WTC11 (cell line): ENCODE measurements at regions not wholly inside any gene's neighbourhood (a gene's known extent, or its start where the extent isn't known, plus 50 kb on each side); places are given as distances from the start of the nearest gene placed in this dataset.

Source experiments
- ARID4B ChIP-seq: sonication (generic); formaldehyde crosslinking; IDR thresholded peaks from 2 replicates; pipeline ENCODE4 v1.8.0; 2023; ENCODE audit warnings: missing genetic modification reagents, mild to moderate bottlenecking, borderline replicate concordance
- ATF3 ChIP-seq: sonication (generic); formaldehyde crosslinking; conservative IDR thresholded peaks from 2 replicates; pipeline ENCODE4 v1.8.1; 2022; ENCODE audit warnings: mild to moderate bottlenecking, missing genetic modification reagents
- CBFB ChIP-seq: sonication (generic); formaldehyde crosslinking; IDR thresholded peaks from 2 replicates; pipeline ENCODE4 v1.8.1; 2022; ENCODE audit warnings: mild to moderate bottlenecking, low read depth, missing genetic modification reagents
- CTCF ChIP-seq: fragments of 200-600 bp; IDR thresholded peaks from 2 replicates; pipeline ENCODE4 v1.8.0; 2022; ENCODE audit warnings: antibody characterized with exemption
- HMGXB4 ChIP-seq: sonication (generic); formaldehyde crosslinking; IDR thresholded peaks from 2 replicates; pipeline ENCODE4 v1.8.1; 2023; ENCODE audit warnings: mild to moderate bottlenecking, moderate library complexity, missing genetic modification reagents
- IRF1 ChIP-seq: sonication (generic); formaldehyde crosslinking; IDR thresholded peaks from 2 replicates; pipeline ENCODE4 v1.8.0; 2023; ENCODE audit warnings: missing genetic modification reagents
- JAZF1 ChIP-seq: fragments of 250-450 bp; sonication (Bioruptor Pico); IDR thresholded peaks from 2 replicates; pipeline ENCODE4 v1.9.0; 2021; ENCODE audit warnings: moderate library complexity, mild to moderate bottlenecking, inconsistent platforms
- MAX ChIP-seq: sonication (generic); formaldehyde crosslinking; IDR thresholded peaks from 2 replicates; pipeline ENCODE4 v1.8.0; 2022; ENCODE audit warnings: mild to moderate bottlenecking, missing genetic modification reagents
- MLX ChIP-seq: sonication (generic); formaldehyde crosslinking; IDR thresholded peaks from 2 replicates; pipeline ENCODE4 v1.8.1; 2023; ENCODE audit warnings: mild to moderate bottlenecking, missing genetic modification reagents, moderate library complexity
- MYBL2 ChIP-seq: sonication (generic); formaldehyde crosslinking; IDR thresholded peaks from 2 replicates; pipeline ENCODE4 v1.8.1; 2023; ENCODE audit warnings: mild to moderate bottlenecking, moderate library complexity, missing genetic modification reagents
- NR3C1 ChIP-seq: sonication (generic); formaldehyde crosslinking; conservative IDR thresholded peaks from 2 replicates; pipeline ENCODE4 v1.8.1; 2023; ENCODE audit warnings: low read depth, mild to moderate bottlenecking, missing genetic modification reagents
- SP1 ChIP-seq: sonication (generic); formaldehyde crosslinking; conservative IDR thresholded peaks from 2 replicates; pipeline ENCODE4 v1.8.1; 2022; ENCODE audit warnings: missing genetic modification reagents
- ZNF416 ChIP-seq: fragments of 250-450 bp; sonication (Bioruptor Pico); IDR thresholded peaks from 2 replicates; pipeline ENCODE4 v1.9.0; 2021; ENCODE audit warnings: mild to moderate bottlenecking, inconsistent platforms

- no peak for TF ChIP-seq CTCF
- no peak for TF ChIP-seq CBFB (CRISPR knock-in tag)
- TF ChIP-seq MLX (CRISPR knock-in tag): no peak
- TF ChIP-seq SP1 (CRISPR knock-in tag): no peak
- TF ChIP-seq ZNF416 (CRISPR knock-in tag): no peak
- TF ChIP-seq NR3C1 (CRISPR knock-in tag): no peak
- no peak for TF ChIP-seq HMGXB4 (CRISPR knock-in tag)
- TF ChIP-seq ATF3 (CRISPR knock-in tag): no peak
- no peak for TF ChIP-seq IRF1 (CRISPR knock-in tag)
- TF ChIP-seq MYBL2: no peak
- TF ChIP-seq MAX: no peak
- no peak for TF ChIP-seq ARID4B (CRISPR knock-in tag)
- TF ChIP-seq JAZF1 (CRISPR knock-in tag): no peak
Observed at GRCh38 chr5:174436750-174437149, 287.6 kb upstream of the MSX2 start.
